A673 (cell line): ENCODE measurements at regions not wholly inside any gene's neighbourhood (a gene's known extent, or its start where the extent isn't known, plus 50 kb on each side); places are given as distances from the start of the nearest gene placed in this dataset.

ENCODE experiments used
- CTCF ChIP-seq: fragments of 300-800, 200-600 bp; sonication (generic); conservative IDR thresholded peaks from 2 replicates; pipeline ENCODE4 v1.5.1; 2017; ENCODE audit warnings: low read depth, mild to moderate bottlenecking, antibody characterized with exemption, low read length, moderate library complexity, mixed read lengths
- EZH2 ChIP-seq: fragments of 200-600 bp; sonication (generic); IDR thresholded peaks from 2 replicates; pipeline ENCODE4 v1.6.1; 2017; ENCODE audit warnings: borderline replicate concordance, low read depth, mild to moderate bottlenecking, mixed read lengths, antibody characterized with exemption, low read length; ENCODE audit not compliant: poor library complexity, severe bottlenecking

GRCh38 chr15:54915380-54915779 is 281.4 kb downstream of the RSL24D1 start:
- TF ChIP-seq CTCF (no peak), EZH2 (no peak)
